Thyroid gland (tissue), 4 donors: ENCODE measurements at regions not wholly inside any gene's neighbourhood (a gene's known extent, or its start where the extent isn't known, plus 50 kb on each side); places are given as distances from the start of the nearest gene placed in this dataset.

Source experiments
- CTCF ChIP-seq, 6 experiments: fragments of 200-600 bp in 3 of 6; fragments of 450-650 bp in 3 of 6; sonication (generic) in 3 of 6; IDR thresholded peaks; one replicate each; pipeline ENCODE4 v1.5.1; 2016 to 2019; ENCODE audit warnings: antibody characterized with exemption in 6 of 6, mild to moderate bottlenecking in 2 of 6, inconsistent platforms in 1 of 6, moderate library complexity in 1 of 6
- POLR2A ChIP-seq, 2 donors: fragments of 450-650 bp; IDR thresholded peaks; one replicate each; pipeline ENCODE4 v1.6.1; 2017; ENCODE audit warnings: antibody characterized with exemption in 2 of 2, mild to moderate bottlenecking in 2 of 2, moderate library complexity in 1 of 2

GRCh38 chr1:38126970-38127369, 80.4 kb upstream of the POU3F1 start:
- TF ChIP-seq CTCF (IDR thresholded peaks at IDR 0.05) (no peak), POLR2A (IDR thresholded peaks at IDR 0.05) (no peak)
